Keratinocyte (primary cell): ENCODE measurements at regions not wholly inside any gene's neighbourhood (a gene's known extent, or its start where the extent isn't known, plus 50 kb on each side); places are given as distances from the start of the nearest gene placed in this dataset.

ENCODE experiments used
- DNase-seq: peaks from one replicate; pipeline ENCODE4 v3.0.0-alpha.2; 2011; ENCODE audit warnings: low read depth, missing footprints, low spot score
- FAIRE-seq: peaks from 2 replicates; lab custom pipeline; 2011; peaks lifted over from hg19 to GRCh38; lab: Jason Lieb, UNC
- H2AFZ ChIP-seq: 2 replicates; pipeline ENCODE4 v1.6.0; 2012; ENCODE audit warnings: low read length, control low read depth, inconsistent platforms; ENCODE audit not compliant: control insufficient read depth
- H3K27ac ChIP-seq: 2 replicates; pipeline ENCODE4 v1.5.1; 2011; ENCODE audit warnings: low read length; ENCODE audit not compliant: control insufficient read depth, insufficient read depth
- H3K27me3 ChIP-seq: 3 replicates; pipeline ENCODE4 v1.6.0; 2011; ENCODE audit warnings: low read length; ENCODE audit not compliant: control insufficient read depth, insufficient read depth; ENCODE audit errors: extremely low read depth
- H3K36me3 ChIP-seq, 2 experiments: 2 replicates in 1 of 2; 3 replicates in 1 of 2; pipeline ENCODE4 v1.5.1; 2011; ENCODE audit warnings: low read length in 2 of 2, mild to moderate bottlenecking in 1 of 2; ENCODE audit not compliant: control insufficient read depth in 2 of 2, insufficient read depth in 2 of 2; ENCODE audit errors: extremely low read depth in 1 of 2
- H3K4me1 ChIP-seq: 3 replicates; pipeline ENCODE4 v1.5.1; 2011; ENCODE audit warnings: low read length; ENCODE audit not compliant: control insufficient read depth, insufficient read depth; ENCODE audit errors: extremely low read depth
- H3K4me2 ChIP-seq: 3 replicates; pipeline ENCODE4 v1.6.0; 2011; ENCODE audit warnings: low read depth, low read length; ENCODE audit not compliant: control insufficient read depth, insufficient read depth; ENCODE audit errors: extremely low read depth
- H3K4me3 ChIP-seq, 3 experiments: fragments of 200-600 bp in 1 of 3; sonication (generic) in 1 of 3; 2 replicates in 2 of 3; 3 replicates in 1 of 3; pipeline ENCODE4 v1.5.1; 2011 to 2016; ENCODE audit warnings: low read length in 3 of 3, mild to moderate bottlenecking in 3 of 3, control low read depth in 2 of 3, inconsistent platforms in 1 of 3, low read depth in 1 of 3, mixed read lengths in 1 of 3, mixed run types in 1 of 3, moderate library complexity in 1 of 3; ENCODE audit not compliant: control insufficient read depth in 2 of 3, insufficient read depth in 2 of 3; ENCODE audit errors: extremely low read depth in 1 of 3
- H3K79me2 ChIP-seq: 2 replicates; pipeline ENCODE4 v1.6.0; 2012; ENCODE audit warnings: low read length; ENCODE audit not compliant: control insufficient read depth, insufficient read depth
- H3K9ac ChIP-seq: 3 replicates; pipeline ENCODE4 v1.6.0; 2011; ENCODE audit warnings: low read length; ENCODE audit not compliant: control insufficient read depth, insufficient read depth; ENCODE audit errors: extremely low read depth
- H3K9me1 ChIP-seq: 3 replicates; pipeline ENCODE4 v1.6.0; 2011; ENCODE audit warnings: low read length; ENCODE audit not compliant: control insufficient read depth, insufficient read depth; ENCODE audit errors: extremely low read depth
- H3K9me3 ChIP-seq: 2 replicates; pipeline ENCODE4 v1.5.1; 2012; ENCODE audit warnings: low read depth, low read length; ENCODE audit not compliant: control insufficient read depth
- H4K20me1 ChIP-seq: 3 replicates; pipeline ENCODE4 v1.6.0; 2011; ENCODE audit warnings: low read length; ENCODE audit not compliant: control insufficient read depth, insufficient read depth; ENCODE audit errors: extremely low read depth
- EZH2 ChIP-seq: IDR thresholded peaks from one replicate; pipeline ENCODE4 v1.6.1; 2012; ENCODE audit warnings: inconsistent platforms, mild to moderate bottlenecking, low read length, moderate library complexity
- dilution Hi-C: fragments of 300-500 bp; cut with MboI; formaldehyde crosslinking; loops from one replicate; pipeline ENCODE4 v1.7.0; 2020; ENCODE audit warnings: low sequenced_read_pairs; ENCODE audit not compliant: extremely low pct_ligation_motif_present
- TF ChIP-seq, protein P1 (sequence below), 3 experiments: IDR thresholded peaks in 1 of 3; conservative IDR thresholded peaks in 1 of 3; optimal IDR thresholded peaks in 1 of 3; 2 replicates in 2 of 3; 3 replicates in 1 of 3; pipeline versions ENCODE3 to v1.5.1; 2011; ENCODE audit warnings: low read length in 3 of 3, mild to moderate bottlenecking in 3 of 3, moderate library complexity in 2 of 3, control low read depth in 1 of 3, inconsistent platforms in 1 of 3; ENCODE audit not compliant: insufficient read depth in 2 of 3; ENCODE audit errors: extremely low read depth in 1 of 3

DNA sequence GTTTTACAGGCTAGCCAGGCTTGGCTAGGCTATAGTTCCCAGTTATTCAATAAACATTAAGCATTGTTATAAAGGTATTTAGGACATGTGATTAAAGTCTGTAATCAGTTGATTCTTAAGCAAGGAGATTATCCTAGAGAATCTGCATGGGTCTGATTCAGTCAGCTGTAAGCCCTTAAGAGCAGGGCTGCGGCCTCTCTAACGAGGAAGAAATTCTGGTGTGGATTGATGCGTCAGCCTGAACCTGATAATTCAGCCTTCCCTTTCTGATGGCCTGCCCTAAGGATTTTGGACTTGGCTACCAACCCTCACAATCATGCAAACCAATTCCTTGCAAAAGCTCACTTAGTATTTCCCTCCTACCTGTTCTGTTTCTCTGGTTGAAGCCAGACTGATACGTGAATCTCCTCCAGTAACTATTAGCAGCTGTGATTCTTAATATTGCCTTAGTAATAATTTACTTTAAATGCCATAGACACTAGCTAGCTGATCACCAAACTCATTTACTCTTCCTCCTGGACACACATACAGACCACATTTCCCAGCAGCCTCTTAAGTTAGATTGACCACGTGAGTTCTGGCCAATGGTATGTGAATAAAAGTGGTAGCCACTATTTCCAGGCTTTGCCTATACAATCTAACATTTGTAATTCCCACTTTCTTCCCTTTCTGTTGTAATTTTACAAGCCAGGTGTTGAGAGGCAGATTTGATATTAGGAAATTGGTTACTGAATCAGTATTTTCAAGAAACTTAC is 678.0 kb upstream of the INTU start:
- H3K79me2 ChIP-seq, result no peaks in the 10 kb centered on the region
- TF ChIP-seq, protein P1, sequence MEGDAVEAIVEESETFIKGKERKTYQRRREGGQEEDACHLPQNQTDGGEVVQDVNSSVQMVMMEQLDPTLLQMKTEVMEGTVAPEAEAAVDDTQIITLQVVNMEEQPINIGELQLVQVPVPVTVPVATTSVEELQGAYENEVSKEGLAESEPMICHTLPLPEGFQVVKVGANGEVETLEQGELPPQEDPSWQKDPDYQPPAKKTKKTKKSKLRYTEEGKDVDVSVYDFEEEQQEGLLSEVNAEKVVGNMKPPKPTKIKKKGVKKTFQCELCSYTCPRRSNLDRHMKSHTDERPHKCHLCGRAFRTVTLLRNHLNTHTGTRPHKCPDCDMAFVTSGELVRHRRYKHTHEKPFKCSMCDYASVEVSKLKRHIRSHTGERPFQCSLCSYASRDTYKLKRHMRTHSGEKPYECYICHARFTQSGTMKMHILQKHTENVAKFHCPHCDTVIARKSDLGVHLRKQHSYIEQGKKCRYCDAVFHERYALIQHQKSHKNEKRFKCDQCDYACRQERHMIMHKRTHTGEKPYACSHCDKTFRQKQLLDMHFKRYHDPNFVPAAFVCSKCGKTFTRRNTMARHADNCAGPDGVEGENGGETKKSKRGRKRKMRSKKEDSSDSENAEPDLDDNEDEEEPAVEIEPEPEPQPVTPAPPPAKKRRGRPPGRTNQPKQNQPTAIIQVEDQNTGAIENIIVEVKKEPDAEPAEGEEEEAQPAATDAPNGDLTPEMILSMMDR (optimal IDR thresholded peaks at IDR 0.05 in 1 of 3, IDR thresholded peaks at IDR 0.05 in 1 of 3, conservative IDR thresholded peaks at IDR 0.05 in 1 of 3; ENCODE audit: extremely low read depth in 1 of 3, insufficient read depth in 2 of 3, low read length in 3 of 3), result no peak
- no peak for TF ChIP-seq EZH2
- H3K27ac ChIP-seq, result no peak overlapping the region
- no peaks in the 10 kb centered on the region for H3K27me3 ChIP-seq
- no peaks in the 10 kb centered on the region for H3K36me3 ChIP-seq
- H3K4me3 ChIP-seq, result no peak overlapping the region
- H3K9ac ChIP-seq, result no peak overlapping the region
- FAIRE-seq, result no peak
- no peaks in the 10 kb centered on the region for H3K4me1 ChIP-seq
- no peaks in the 10 kb centered on the region for H3K9me3 ChIP-seq
- dilution Hi-C loops, result no loop called here
- H2AFZ ChIP-seq, result no peak overlapping the region
- H4K20me1 ChIP-seq, result no peaks in the 10 kb centered on the region
- no peak for DNase-seq
- H3K4me2 ChIP-seq, result no peak overlapping the region
- no peaks in the 10 kb centered on the region for H3K9me1 ChIP-seq

DNA sequence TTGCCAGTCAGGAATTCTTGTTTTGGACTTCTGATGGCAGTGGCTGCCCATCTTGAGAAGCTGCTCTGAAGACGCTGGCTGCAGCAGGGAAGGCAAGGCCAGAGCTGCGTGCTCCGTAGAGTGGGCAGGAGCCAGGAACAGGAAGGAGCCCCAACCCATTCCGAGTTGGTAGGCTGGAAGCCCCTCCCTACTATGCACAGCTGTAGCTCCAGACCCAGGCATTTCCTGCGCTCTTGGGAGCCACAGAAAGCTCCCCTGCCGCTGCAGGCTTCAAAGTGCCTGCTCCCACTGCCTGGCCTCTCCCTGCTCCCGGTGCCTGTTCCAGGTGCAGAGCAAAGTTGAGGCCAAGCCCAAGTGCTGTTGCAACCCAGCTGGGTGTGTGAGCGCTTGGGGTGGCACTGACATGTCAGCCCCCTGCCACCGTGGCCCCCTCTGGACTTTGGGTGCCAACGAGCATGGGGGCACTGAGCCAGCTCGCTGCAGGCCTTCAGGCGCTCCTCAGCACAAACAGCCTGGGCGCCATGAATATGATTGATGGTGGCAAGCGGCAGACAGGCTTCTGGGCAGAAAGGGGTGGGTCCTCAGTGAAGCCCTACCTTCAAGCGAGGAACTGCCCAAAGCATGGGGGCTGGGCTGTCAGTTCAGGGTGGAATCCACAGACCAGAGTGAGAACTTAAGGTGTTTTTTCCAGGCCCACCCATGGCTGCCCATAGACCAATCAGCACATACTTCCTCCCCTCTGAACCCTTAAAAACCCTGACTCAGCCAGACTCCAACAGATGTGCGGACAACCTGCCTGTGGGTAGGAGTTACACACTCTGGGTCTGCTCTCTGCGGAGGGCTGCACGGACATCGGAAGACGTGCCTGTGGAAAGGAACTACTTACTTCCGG is 677.2 kb upstream of the INTU start:
- H3K4me3 ChIP-seq, result no peak overlapping the region
- no peak for DNase-seq
- no peak overlapping the region for H2AFZ ChIP-seq
- no peak for FAIRE-seq
- H3K36me3 ChIP-seq, result no peaks in the 10 kb centered on the region
- no peak overlapping the region for H3K9ac ChIP-seq
- TF ChIP-seq, protein P1 (optimal IDR thresholded peaks at IDR 0.05 in 1 of 3, IDR thresholded peaks at IDR 0.05 in 1 of 3, conservative IDR thresholded peaks at IDR 0.05 in 1 of 3; ENCODE audit: extremely low read depth in 1 of 3, insufficient read depth in 2 of 3, low read length in 3 of 3), result no peak
- TF ChIP-seq EZH2, result no peak
- dilution Hi-C loops, result no loop called here
- no peaks in the 10 kb centered on the region for H3K4me1 ChIP-seq
- no peaks in the 10 kb centered on the region for H4K20me1 ChIP-seq
- no peaks in the 10 kb centered on the region for H3K79me2 ChIP-seq
- no peak overlapping the region for H3K27ac ChIP-seq
- no peaks in the 10 kb centered on the region for H3K9me3 ChIP-seq
- H3K9me1 ChIP-seq, result no peaks in the 10 kb centered on the region
- H3K27me3 ChIP-seq, result no peaks in the 10 kb centered on the region
- H3K4me2 ChIP-seq, result no peak overlapping the region
